Body of pancreas (tissue), 4 donors: ENCODE measurements at regions not wholly inside any gene's neighbourhood (a gene's known extent, or its start where the extent isn't known, plus 50 kb on each side); places are given as distances from the start of the nearest gene placed in this dataset.

Experiments used
- POLR2A ChIP-seq, 3 donors: fragments of 450-650 bp; IDR thresholded peaks; one replicate each; pipeline ENCODE4 v1.6.1; 2016; ENCODE audit warnings: antibody characterized with exemption in 3 of 3, mild to moderate bottlenecking in 2 of 3
- TF ChIP-seq, protein P1 (sequence below), 7 experiments: fragments of 450-650 bp in 4 of 7; fragments of 200-600 bp in 3 of 7; sonication (generic) in 3 of 7; IDR thresholded peaks; one replicate each; pipeline ENCODE4 v1.5.1; 2016 to 2019; ENCODE audit warnings: antibody characterized with exemption in 7 of 7

- TF ChIP-seq, protein P1, sequence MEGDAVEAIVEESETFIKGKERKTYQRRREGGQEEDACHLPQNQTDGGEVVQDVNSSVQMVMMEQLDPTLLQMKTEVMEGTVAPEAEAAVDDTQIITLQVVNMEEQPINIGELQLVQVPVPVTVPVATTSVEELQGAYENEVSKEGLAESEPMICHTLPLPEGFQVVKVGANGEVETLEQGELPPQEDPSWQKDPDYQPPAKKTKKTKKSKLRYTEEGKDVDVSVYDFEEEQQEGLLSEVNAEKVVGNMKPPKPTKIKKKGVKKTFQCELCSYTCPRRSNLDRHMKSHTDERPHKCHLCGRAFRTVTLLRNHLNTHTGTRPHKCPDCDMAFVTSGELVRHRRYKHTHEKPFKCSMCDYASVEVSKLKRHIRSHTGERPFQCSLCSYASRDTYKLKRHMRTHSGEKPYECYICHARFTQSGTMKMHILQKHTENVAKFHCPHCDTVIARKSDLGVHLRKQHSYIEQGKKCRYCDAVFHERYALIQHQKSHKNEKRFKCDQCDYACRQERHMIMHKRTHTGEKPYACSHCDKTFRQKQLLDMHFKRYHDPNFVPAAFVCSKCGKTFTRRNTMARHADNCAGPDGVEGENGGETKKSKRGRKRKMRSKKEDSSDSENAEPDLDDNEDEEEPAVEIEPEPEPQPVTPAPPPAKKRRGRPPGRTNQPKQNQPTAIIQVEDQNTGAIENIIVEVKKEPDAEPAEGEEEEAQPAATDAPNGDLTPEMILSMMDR (IDR thresholded peaks at IDR 0.05), result no peak
- no peak for TF ChIP-seq POLR2A (IDR thresholded peaks at IDR 0.05)
Observed at GRCh38 chr17:77853191-77853977, 105.1 kb upstream of the TNRC6C start.
